ENCODE measurements at regions not wholly inside any gene's neighbourhood (a gene's known extent, or its start where the extent isn't known, plus 50 kb on each side); places are given as distances from the start of the nearest gene placed in this dataset.

- intact Hi-C loops (cut with DNase I), result no loop called here
- TF ChIP-seq POLR2AphosphoS5 (IDR thresholded peaks at IDR 0.05; ENCODE audit: insufficient read depth in 1 of 2, low read depth in 1 of 2), result no peak
- no peak for TF ChIP-seq POLR2A (IDR thresholded peaks at IDR 0.05)
- TF ChIP-seq CTCF (IDR thresholded peaks at IDR 0.05), result no peak
- Histone ChIP-seq H3K36me3 (no peaks in the 10 kb centered on the region), H3K4me3 (no peak overlapping the region), H3K9me3 (no peaks in the 10 kb centered on the region), H3K4me1 (no peaks in the 10 kb centered on the region), H3K27ac (no peak overlapping the region), H3K27me3 (no peaks in the 10 kb centered on the region)
- DNase-seq (ENCODE audit: extremely low spot score in 2 of 2), result no peak
These were observed 132.3 kb downstream of the TINAG start for GRCh38 chr6:54440549-54440948.

DNA sequence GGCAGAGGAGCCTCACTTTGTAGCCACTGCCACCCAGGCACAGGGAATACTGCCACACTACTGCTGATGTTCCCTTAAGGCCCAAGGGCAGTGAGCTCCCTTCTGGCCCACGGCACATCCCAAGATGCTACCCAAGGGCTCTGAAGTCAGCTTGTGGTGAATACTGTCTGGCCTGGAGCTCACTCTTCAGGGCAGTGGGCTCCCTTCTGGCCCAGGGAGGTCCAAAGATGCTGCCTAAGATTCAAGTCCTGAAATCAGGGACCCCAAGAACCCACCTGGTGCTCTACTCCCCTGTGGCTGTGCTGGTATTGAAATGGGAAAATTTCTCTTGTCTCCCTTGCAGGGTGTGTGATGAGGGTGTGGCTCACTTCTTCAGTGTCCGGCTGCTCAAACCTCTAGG, 132.8 kb downstream of the TINAG start:
- Histone ChIP-seq H3K36me3 (no peaks in the 10 kb centered on the region), H3K4me1 (no peaks in the 10 kb centered on the region), H3K9me3 (no peaks in the 10 kb centered on the region), H3K4me3 (no peak overlapping the region), H3K27ac (no peak overlapping the region), H3K27me3 (no peaks in the 10 kb centered on the region)
- TF ChIP-seq CTCF (IDR thresholded peaks at IDR 0.05) (no peak), POLR2A (IDR thresholded peaks at IDR 0.05) (no peak), POLR2AphosphoS5 (IDR thresholded peaks at IDR 0.05; ENCODE audit: insufficient read depth in 1 of 2, low read depth in 1 of 2) (no peak)
- DNase-seq (ENCODE audit: extremely low spot score in 2 of 2), result peak in 1 of 2 donors; percentile 77
- intact Hi-C loops (cut with DNase I), result no loop called here

GRCh38 chr6:54441687-54442248, 133.5 kb downstream of the TINAG start:
- no peak for TF ChIP-seq POLR2A (IDR thresholded peaks at IDR 0.05)
- no peak for TF ChIP-seq CTCF (IDR thresholded peaks at IDR 0.05)
- no peak for TF ChIP-seq POLR2AphosphoS5 (IDR thresholded peaks at IDR 0.05; ENCODE audit: insufficient read depth in 1 of 2, low read depth in 1 of 2)
- peak in 1 of 2 donors; percentile 60 for DNase-seq (ENCODE audit: extremely low spot score in 2 of 2)
- Histone ChIP-seq H3K4me3 (no peak overlapping the region), H3K4me1 (no peaks in the 10 kb centered on the region), H3K36me3 (no peaks in the 10 kb centered on the region), H3K27me3 (no peaks in the 10 kb centered on the region), H3K27ac (no peak overlapping the region), H3K9me3 (no peaks in the 10 kb centered on the region)
- intact Hi-C loops (cut with DNase I), result no loop called here

DNA sequence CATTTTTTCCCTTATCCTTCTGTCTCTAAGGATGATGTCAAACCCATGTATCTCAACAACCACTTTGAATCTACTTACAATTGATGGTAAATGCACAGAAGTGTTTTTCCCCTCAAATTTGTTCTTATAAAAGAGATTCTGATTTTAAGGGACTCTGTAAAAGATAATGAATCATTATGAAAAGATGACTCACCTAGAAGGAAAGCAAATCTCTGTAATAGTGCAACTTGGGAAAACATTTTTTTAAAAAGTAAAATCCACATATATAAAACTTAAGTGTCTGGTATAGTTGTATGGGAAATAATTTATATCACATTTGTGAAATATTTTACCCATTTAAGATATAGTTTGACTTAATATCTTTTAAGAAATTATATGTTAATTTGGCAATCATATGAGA, 137.0 kb downstream of the TINAG start:
- Histone ChIP-seq H3K27me3 (no peaks in the 10 kb centered on the region), H3K9me3 (no peaks in the 10 kb centered on the region), H3K36me3 (no peaks in the 10 kb centered on the region), H3K4me3 (no peak overlapping the region), H3K4me1 (no peaks in the 10 kb centered on the region), H3K27ac (no peak overlapping the region)
- no peak for DNase-seq (ENCODE audit: extremely low spot score in 2 of 2)
- intact Hi-C loops (cut with DNase I), result no loop called here
- no peak for TF ChIP-seq CTCF (IDR thresholded peaks at IDR 0.05)
- TF ChIP-seq POLR2AphosphoS5 (IDR thresholded peaks at IDR 0.05; ENCODE audit: insufficient read depth in 1 of 2, low read depth in 1 of 2), result no peak
- no peak for TF ChIP-seq POLR2A (IDR thresholded peaks at IDR 0.05)

GRCh38 chr6:54448617-54449016, 140.4 kb downstream of the TINAG start:
- H3K9me3 ChIP-seq, result no peaks in the 10 kb centered on the region

More at GRCh38 chr6:54448617-54449016, 140.4 kb downstream of the TINAG start:
- Histone ChIP-seq H3K4me1 (no peaks in the 10 kb centered on the region), H3K27ac (no peak overlapping the region), H3K36me3 (no peaks in the 10 kb centered on the region), H3K4me3 (no peak overlapping the region), H3K27me3 (no peaks in the 10 kb centered on the region)
- DNase-seq (ENCODE audit: extremely low spot score in 2 of 2), result no peak
- no peak for TF ChIP-seq CTCF (IDR thresholded peaks at IDR 0.05)
- no peak for TF ChIP-seq POLR2AphosphoS5 (IDR thresholded peaks at IDR 0.05; ENCODE audit: insufficient read depth in 1 of 2, low read depth in 1 of 2)
- no peak for TF ChIP-seq POLR2A (IDR thresholded peaks at IDR 0.05)
- intact Hi-C loops (cut with DNase I), result no loop called here

Data from vagina (tissue), 2 donors.